Testis (tissue), 2 donors: ENCODE measurements at regions not wholly inside any gene's neighbourhood (a gene's known extent, or its start where the extent isn't known, plus 50 kb on each side); places are given as distances from the start of the nearest gene placed in this dataset.
A peak's percentile ranks its signal among the peaks of the same experiment; 100 is the strongest.

Experiments
- DNase-seq: peaks from one replicate; pipeline ENCODE4 v3.0.0-alpha.2; 2019
- H3K27ac ChIP-seq, 2 donors: fragments of 200-600 bp; sonication (generic); one replicate each; pipeline ENCODE4 v1.5.1; 2019
- H3K27me3 ChIP-seq: fragments of 200-600 bp; sonication (generic); one replicate; pipeline ENCODE4 v1.5.1; 2019
- H3K36me3 ChIP-seq: fragments of 200-600 bp; sonication (generic); one replicate; pipeline ENCODE4 v1.5.1; 2017; ENCODE audit warnings: low read depth; ENCODE audit errors: missing control alignments
- H3K4me1 ChIP-seq: fragments of 200-600 bp; sonication (generic); one replicate; pipeline ENCODE4 v1.5.1; 2019
- H3K4me3 ChIP-seq, 2 donors: fragments of 200-600 bp; sonication (generic); one replicate each; pipeline ENCODE4 v1.5.1; 2017 to 2019
- H3K9me3 ChIP-seq: fragments of 200-600 bp; sonication (generic); one replicate; pipeline ENCODE4 v1.5.1; 2017
- POLR2A ChIP-seq: fragments of 450-650 bp; IDR thresholded peaks from one replicate; pipeline ENCODE4 v1.6.1; 2017; ENCODE audit warnings: antibody characterized with exemption, mild to moderate bottlenecking, moderate library complexity
- WGBS, 2 donors: methylation state at CpG; one replicate each; pipeline ENCODE4 v1.1.5; 2018; 5-methylcytosine and 5-hydroxymethylcytosine counted together
- intact Hi-C: fragments of 100-400 bp; cut with DNase I; formaldehyde crosslinking; loops from one replicate; pipeline ENCODE4 v1.15.1; 2023; ENCODE audit warnings: low total_unique reads
- TF ChIP-seq, protein P1 (sequence below), 3 experiments: fragments of 450-650 bp in 2 of 3; fragments of 200-600 bp in 1 of 3; sonication (generic) in 1 of 3; IDR thresholded peaks; one replicate each; pipeline ENCODE4 v1.5.1; 2016 to 2019; ENCODE audit warnings: antibody characterized with exemption in 3 of 3, mild to moderate bottlenecking in 2 of 3, moderate library complexity in 1 of 3

DNA sequence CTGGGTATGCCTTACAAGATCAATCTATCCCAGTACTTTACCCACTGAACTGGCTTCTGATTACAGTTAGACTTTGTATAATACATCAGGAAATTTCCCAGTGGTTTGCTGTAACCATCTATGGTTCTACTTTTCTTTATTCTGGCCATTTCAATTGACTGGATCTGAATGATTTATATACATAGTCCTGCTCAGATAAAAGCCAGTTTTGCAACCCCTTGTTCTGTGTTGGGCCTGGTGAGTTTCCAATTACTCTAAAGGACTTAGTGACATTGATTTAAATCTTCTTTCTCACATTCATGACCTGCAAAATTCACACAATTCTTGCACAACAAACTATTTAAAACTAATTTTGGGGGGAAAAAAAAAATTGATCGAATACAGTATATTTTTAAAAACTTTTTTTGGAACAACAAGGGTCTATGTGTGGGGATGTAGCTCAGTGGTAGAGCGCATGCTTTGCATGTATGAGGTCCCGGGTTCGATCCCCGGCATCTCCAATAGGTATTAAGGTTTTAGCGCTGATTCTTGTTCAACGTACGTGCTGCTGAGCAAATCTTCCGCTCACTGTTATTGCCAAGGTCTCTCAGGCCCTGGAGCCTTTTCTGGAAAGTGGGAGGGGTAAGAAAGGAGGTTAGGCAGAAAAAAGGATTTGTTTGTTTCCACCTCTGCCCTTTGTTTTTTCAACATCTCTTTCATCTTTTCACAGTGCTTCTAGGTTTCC, 117.5 kb downstream of the GPX5 start:
- TF ChIP-seq POLR2A, result no peak
- TF ChIP-seq, protein P1, sequence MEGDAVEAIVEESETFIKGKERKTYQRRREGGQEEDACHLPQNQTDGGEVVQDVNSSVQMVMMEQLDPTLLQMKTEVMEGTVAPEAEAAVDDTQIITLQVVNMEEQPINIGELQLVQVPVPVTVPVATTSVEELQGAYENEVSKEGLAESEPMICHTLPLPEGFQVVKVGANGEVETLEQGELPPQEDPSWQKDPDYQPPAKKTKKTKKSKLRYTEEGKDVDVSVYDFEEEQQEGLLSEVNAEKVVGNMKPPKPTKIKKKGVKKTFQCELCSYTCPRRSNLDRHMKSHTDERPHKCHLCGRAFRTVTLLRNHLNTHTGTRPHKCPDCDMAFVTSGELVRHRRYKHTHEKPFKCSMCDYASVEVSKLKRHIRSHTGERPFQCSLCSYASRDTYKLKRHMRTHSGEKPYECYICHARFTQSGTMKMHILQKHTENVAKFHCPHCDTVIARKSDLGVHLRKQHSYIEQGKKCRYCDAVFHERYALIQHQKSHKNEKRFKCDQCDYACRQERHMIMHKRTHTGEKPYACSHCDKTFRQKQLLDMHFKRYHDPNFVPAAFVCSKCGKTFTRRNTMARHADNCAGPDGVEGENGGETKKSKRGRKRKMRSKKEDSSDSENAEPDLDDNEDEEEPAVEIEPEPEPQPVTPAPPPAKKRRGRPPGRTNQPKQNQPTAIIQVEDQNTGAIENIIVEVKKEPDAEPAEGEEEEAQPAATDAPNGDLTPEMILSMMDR (IDR thresholded peaks at IDR 0.05), result no peak
- H3K4me3 ChIP-seq, result no peak overlapping the region
- H3K27me3 ChIP-seq, result no peaks in the 10 kb centered on the region
- WGBS, 2 donors, result 10 to 17% methylated on average over 9 of the region's 9 CpGs
- H3K4me1 ChIP-seq, result no peaks in the 10 kb centered on the region
- no peaks in the 10 kb centered on the region for H3K9me3 ChIP-seq
- peak; percentile 43 for DNase-seq
- H3K36me3 ChIP-seq, result no peaks in the 10 kb centered on the region
- no peak overlapping the region for H3K27ac ChIP-seq
- intact Hi-C loops, result no loop called here

DNA sequence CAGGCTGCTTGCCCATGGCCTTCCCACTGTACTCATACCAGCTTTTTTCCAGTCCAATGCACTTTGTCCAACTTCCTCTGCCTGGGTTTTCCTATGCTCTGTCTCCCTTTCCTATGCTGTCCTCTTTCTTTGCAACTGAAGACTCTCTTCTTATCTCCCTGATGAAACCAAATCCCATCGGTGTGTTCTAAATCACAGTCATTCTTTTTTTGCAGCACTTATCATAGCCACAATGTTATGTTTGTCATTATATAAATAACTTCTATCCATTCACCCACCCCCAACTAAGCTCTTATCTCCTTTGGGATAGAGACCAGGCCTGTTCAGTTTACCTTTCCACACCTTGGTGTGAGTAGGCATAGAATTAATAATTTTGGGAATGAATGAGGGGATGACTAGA, 121.0 kb downstream of the GPX5 start:
- intact Hi-C loops, result no loop called here
- Histone ChIP-seq H3K4me3 (no peak overlapping the region), H3K27me3 (no peaks in the 10 kb centered on the region), H3K9me3 (no peaks in the 10 kb centered on the region), H3K27ac (no peak overlapping the region), H3K4me1 (peaks cover 10% of the 10 kb centered on the region), H3K36me3 (no peaks in the 10 kb centered on the region)
- whole genome bisulfite sequencing, 2 donors, result 33 to 37% methylated on average over 1 of the region's 1 CpG
- DNase-seq, result no peak
- TF ChIP-seq, protein P1 (IDR thresholded peaks at IDR 0.05), result no peak
- no peak for TF ChIP-seq POLR2A

DNA sequence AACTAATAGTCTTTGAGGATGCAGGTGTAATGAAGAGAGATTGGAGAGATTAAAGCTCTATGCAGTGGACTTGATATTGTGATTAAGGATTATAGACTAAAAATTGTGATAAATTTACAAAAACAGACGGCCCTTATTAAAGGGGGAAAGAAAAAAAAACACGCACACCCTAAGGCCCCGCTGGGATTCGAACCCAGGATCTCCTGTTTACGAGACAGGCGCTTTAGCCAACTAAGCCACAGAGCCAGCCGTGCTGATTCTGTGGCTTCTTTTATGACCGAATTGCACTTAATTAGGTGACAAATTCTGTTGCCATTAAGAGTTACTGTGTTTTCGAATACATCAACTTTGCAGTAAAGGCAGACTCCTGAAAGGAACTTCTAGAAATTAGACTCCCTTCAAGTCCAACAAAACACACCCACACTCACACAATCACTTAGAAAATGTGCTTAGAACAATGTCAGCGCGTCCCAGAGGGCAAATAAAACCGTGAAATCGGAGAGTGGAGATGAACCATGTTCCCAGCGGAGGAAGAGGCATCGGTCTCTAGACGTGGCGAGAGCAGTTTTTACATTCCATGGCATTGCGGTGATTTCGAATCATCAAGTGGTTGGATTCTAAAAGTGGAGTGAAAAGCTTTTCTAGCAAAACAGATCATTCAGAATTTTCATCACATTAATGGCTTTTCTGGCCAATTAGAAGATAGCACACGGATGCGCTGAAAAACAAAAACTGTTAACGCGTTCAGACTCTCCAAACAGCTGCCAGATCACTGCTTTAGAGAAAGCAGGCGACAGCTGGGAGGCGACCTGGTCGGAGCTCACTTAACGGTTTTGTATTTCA, 122.6 kb downstream of the GPX5 start:
- peak overlapping the region; percentile 43 to 65 for H3K4me3 ChIP-seq
- H3K36me3 ChIP-seq, result no peaks in the 10 kb centered on the region
- DNase-seq, result peak; percentile 79
- TF ChIP-seq, protein P1 (IDR thresholded peaks at IDR 0.05), result no peak
- TF ChIP-seq POLR2A, result no peak
- H3K4me1 ChIP-seq, result peaks cover 10% of the 10 kb centered on the region
- H3K9me3 ChIP-seq, result no peaks in the 10 kb centered on the region
- peak overlapping the region; percentile 47 to 74 for H3K27ac ChIP-seq
- intact Hi-C loops, result no loop called here
- WGBS, 2 donors, result 0 to 1% methylated on average over 27 of the region's 27 CpGs
- no peaks in the 10 kb centered on the region for H3K27me3 ChIP-seq

DNA sequence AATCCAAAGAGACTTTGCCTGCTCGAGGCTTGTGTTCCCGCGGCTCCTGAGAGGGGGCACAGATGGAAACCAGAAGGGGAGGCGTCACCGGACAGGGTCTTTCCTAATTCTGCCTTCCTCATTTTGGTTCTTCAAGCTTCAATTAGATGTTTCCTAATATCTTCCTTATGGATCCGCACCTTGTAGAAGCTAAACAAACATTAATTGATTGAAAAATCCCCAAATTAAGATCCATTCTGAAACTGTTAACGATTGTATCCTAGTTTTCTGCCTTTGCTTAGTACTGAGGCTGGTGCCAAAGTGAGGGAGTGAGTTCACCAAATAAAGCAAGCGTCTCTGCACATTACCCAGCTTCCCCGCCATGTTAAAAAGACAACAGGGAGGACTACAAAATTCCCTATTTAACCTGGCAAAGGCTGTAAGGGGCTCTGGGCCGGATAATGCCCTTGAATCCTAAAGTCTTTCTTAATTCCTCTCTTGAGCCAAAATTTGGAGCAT, 123.2 kb downstream of the GPX5 start:
- WGBS, 2 donors, result 2 to 3% methylated on average over 10 of the region's 10 CpGs
- Histone ChIP-seq H3K4me3 (peak overlapping the region; percentile 43 to 65), H3K36me3 (no peaks in the 10 kb centered on the region), H3K4me1 (peaks cover 10% of the 10 kb centered on the region), H3K9me3 (no peaks in the 10 kb centered on the region), H3K27ac (peak overlapping the region; percentile 47 to 74), H3K27me3 (no peaks in the 10 kb centered on the region)
- DNase-seq, result no peak
- TF ChIP-seq, protein P1 (IDR thresholded peaks at IDR 0.05), result no peak
- TF ChIP-seq POLR2A, result no peak
- intact Hi-C loops, result no loop called here
